Caco-2 (cell line): ENCODE measurements at regions not wholly inside any gene's neighbourhood (a gene's known extent, or its start where the extent isn't known, plus 50 kb on each side); places are given as distances from the start of the nearest gene placed in this dataset.

Source experiments
- BruUV-seq: library from RNA; stranded (reverse); fragments of 400-500 nt; replicated peaks from 2 replicates; lab custom pipeline; 2021; lab: Mats Ljungman, UMichigan
- CTCF ChIA-PET: fragments of 300-600 bp; sonication (Branson Sonifier 250); formaldehyde crosslinking; loops from one replicate; lab custom pipeline; 2022; ENCODE audit warnings: antibody characterized with exemption; lab: Charles Lee
- POLR2A ChIA-PET: fragments of 300-600 bp; sonication (Branson Sonifier 250); formaldehyde crosslinking; loops from one replicate; lab custom pipeline; 2022; ENCODE audit warnings: antibody characterized with exemption; lab: Charles Lee
- DNase-seq, 2 experiments: peaks; one replicate each; pipeline versions ENCODE4 v3.0.0 to v3.0.0-alpha.2; 2020 to 2022
- H3K27me3 ChIP-seq: replicated peaks from 2 replicates; pipeline ENCODE4 v1.6.0; 2011; ENCODE audit warnings: low read length; ENCODE audit not compliant: control insufficient read depth, insufficient read depth
- H3K36me3 ChIP-seq: 2 replicates; pipeline ENCODE4 v1.5.1; 2011; ENCODE audit warnings: low read length; ENCODE audit not compliant: control insufficient read depth, insufficient read depth
- H3K4me1 ChIP-seq: fragments of 250-450 bp; sonication (Bioruptor Pico); 2 replicates; pipeline ENCODE4 v1.5.1; 2020; ENCODE audit warnings: mild to moderate bottlenecking
- H3K4me3 ChIP-seq: 2 replicates; pipeline ENCODE4 v1.5.1; 2011; ENCODE audit warnings: low read depth, mild to moderate bottlenecking, control low read depth, low read length
- H3K9me3 ChIP-seq: fragments of 250-450 bp; sonication (Bioruptor Pico); 2 replicates; pipeline ENCODE4 v1.5.1; 2020; ENCODE audit warnings: mild to moderate bottlenecking, moderate library complexity
- H3K27ac Mint-ChIP-seq: one replicate; pipeline ENCODE4 v1.8.0; 2022; ENCODE audit warnings: mixed read lengths; ENCODE audit not compliant: unreplicated experiment
- H3K27me3 Mint-ChIP-seq: one replicate; pipeline ENCODE4 v1.8.0; 2022; ENCODE audit warnings: mixed read lengths; ENCODE audit not compliant: insufficient read depth, unreplicated experiment
- H3K36me3 Mint-ChIP-seq: one replicate; pipeline ENCODE4 v1.8.0; 2022; ENCODE audit warnings: mild to moderate bottlenecking, mixed read lengths; ENCODE audit not compliant: insufficient read depth, unreplicated experiment
- H3K4me1 Mint-ChIP-seq: one replicate; pipeline ENCODE4 v1.8.0; 2022; ENCODE audit warnings: low read depth, mixed read lengths; ENCODE audit not compliant: unreplicated experiment
- H3K4me3 Mint-ChIP-seq: one replicate; pipeline ENCODE4 v1.8.0; 2022; ENCODE audit warnings: mild to moderate bottlenecking, moderate library complexity, mixed read lengths; ENCODE audit not compliant: unreplicated experiment
- H3K9me3 Mint-ChIP-seq: one replicate; pipeline ENCODE4 v1.8.0; 2022; ENCODE audit warnings: mixed read lengths; ENCODE audit not compliant: unreplicated experiment
- intact Hi-C: fragments of 100-400 bp; cut with micrococcal nuclease; formaldehyde crosslinking; loops from one replicate; pipeline ENCODE4 v1.10.0; 2022; ENCODE audit not compliant: unreplicated experiment
- TF ChIP-seq, protein P1 (sequence below), 2 experiments: fragments of 200-600 bp in 1 of 2; IDR thresholded peaks; 1 replicate in 1 of 2; 2 replicates in 1 of 2; pipeline versions ENCODE4 v1.5.1 to v1.8.0; 2011 to 2022; ENCODE audit warnings: antibody characterized with exemption in 1 of 2, control low read depth in 1 of 2, inconsistent platforms in 1 of 2, low read depth in 1 of 2, low read length in 1 of 2, mild to moderate bottlenecking in 1 of 2, moderate library complexity in 1 of 2; ENCODE audit not compliant: insufficient read depth in 1 of 2, severe bottlenecking in 1 of 2, unreplicated experiment in 1 of 2

DNA sequence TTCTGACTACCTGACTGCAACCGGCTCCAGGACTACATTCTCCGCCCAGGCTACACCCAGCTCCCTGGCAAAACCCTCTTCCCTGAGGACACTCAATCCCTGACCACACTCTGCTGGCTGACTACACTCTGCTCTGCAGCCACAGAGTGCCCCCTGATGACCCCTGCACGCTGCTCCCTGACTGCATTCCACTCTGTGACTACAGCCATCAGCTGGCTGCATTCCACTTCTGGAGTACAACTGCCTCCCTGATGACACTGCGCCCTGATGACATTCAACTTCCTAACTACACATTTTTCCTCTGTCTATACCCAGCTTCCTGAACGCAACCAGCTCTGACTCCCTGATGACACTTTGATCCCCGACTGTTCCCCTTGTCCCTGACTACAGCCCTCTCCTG, 71.3 kb upstream of the NRXN1 start:
- POLR2A ChIA-PET = no interaction called here
- H3K36me3 Mint-ChIP-seq = no peaks in the 10 kb centered on the region
- TF ChIP-seq, protein P1, sequence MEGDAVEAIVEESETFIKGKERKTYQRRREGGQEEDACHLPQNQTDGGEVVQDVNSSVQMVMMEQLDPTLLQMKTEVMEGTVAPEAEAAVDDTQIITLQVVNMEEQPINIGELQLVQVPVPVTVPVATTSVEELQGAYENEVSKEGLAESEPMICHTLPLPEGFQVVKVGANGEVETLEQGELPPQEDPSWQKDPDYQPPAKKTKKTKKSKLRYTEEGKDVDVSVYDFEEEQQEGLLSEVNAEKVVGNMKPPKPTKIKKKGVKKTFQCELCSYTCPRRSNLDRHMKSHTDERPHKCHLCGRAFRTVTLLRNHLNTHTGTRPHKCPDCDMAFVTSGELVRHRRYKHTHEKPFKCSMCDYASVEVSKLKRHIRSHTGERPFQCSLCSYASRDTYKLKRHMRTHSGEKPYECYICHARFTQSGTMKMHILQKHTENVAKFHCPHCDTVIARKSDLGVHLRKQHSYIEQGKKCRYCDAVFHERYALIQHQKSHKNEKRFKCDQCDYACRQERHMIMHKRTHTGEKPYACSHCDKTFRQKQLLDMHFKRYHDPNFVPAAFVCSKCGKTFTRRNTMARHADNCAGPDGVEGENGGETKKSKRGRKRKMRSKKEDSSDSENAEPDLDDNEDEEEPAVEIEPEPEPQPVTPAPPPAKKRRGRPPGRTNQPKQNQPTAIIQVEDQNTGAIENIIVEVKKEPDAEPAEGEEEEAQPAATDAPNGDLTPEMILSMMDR (IDR thresholded peaks at IDR 0.05; ENCODE audit: insufficient read depth in 1 of 2, low read depth in 1 of 2, low read length in 1 of 2, severe bottlenecking in 1 of 2, unreplicated experiment in 1 of 2) = no peak
- Histone ChIP-seq H3K9me3 (no peaks in the 10 kb centered on the region), H3K4me3 (no peak overlapping the region), H3K27me3 (no peaks in the 10 kb centered on the region), H3K36me3 (no peaks in the 10 kb centered on the region), H3K4me1 (no peaks in the 10 kb centered on the region)
- H3K27me3 Mint-ChIP-seq = peaks cover 7% of the 10 kb centered on the region
- CTCF ChIA-PET = interaction anchor here (0.5 kb wide), 1 partner anchor 580 kb away, joined by 3 read pairs; no protein-coding TSS in a partner anchor
- H3K4me1 Mint-ChIP-seq = peaks cover 9% of the 10 kb centered on the region
- intact Hi-C loops = no loop called here
- peak overlapping the region; percentile 58 for H3K27ac Mint-ChIP-seq
- peak; percentile 32 to 65 for DNase-seq
- peak overlapping the region; percentile 36 for H3K4me3 Mint-ChIP-seq
- H3K9me3 Mint-ChIP-seq = no peaks in the 10 kb centered on the region
- BruUV-seq = no TSS peak

DNA sequence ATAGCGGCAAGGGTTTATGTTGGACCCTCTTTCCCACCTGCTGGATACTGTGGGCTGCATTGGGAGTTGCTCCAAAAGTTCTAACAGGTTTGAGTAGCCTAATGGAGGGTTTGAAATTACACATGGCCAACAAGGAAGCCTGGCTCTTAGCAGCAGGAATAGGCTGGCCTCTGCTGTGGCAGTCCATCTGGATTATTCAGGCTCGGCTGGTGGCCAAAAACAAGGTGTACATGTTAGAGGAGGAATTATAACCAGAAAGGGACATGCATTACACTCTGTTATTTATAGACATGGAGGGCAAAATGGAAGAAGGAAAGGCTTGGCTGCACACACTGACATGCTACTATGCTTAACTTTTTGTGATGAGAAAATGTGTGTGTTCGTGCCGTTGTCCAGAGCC, 61.1 kb upstream of the NRXN1 start:
- no TSS peak for BruUV-seq
- TF ChIP-seq, protein P1 (IDR thresholded peaks at IDR 0.05; ENCODE audit: insufficient read depth in 1 of 2, low read depth in 1 of 2, low read length in 1 of 2, severe bottlenecking in 1 of 2, unreplicated experiment in 1 of 2) = no peak

DNA sequence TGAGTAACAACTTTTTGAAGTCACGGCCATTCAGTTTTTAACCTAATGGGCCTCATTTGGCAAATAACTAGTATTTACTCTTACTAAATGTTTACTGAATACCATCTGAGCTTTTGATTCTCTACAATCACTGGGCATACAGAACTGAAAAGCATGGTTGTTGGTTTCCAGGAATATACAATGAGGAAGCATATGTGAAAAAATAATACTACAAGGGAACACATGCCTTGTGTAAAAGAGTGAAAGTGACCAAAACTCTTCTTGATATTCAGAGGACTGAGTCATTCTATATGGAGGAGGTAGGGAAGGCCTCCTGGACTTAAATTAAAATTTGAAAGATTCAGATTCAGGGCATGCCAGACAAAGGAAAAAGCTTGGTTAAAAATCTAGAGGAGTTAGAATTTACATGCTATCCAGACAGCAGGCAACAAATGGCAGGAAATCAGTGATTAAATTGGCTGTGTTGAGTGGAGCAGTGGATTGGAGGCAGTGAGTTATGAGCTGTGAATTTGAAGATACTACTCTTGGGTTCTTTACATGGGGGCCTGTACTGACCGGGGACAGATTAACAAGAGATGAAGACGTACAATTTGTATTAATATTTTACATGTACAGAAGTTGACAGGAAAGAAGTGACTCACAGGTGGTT, 53.6 kb upstream of the NRXN1 start:
- no peaks in the 10 kb centered on the region for H3K27me3 Mint-ChIP-seq
- intact Hi-C loops = no loop called here
- Histone ChIP-seq H3K4me3 (no peak overlapping the region), H3K36me3 (no peaks in the 10 kb centered on the region), H3K4me1 (no peaks in the 10 kb centered on the region; the same call in 1 of the 2 replicates), H3K27me3 (no peaks in the 10 kb centered on the region), H3K9me3 (no peaks in the 10 kb centered on the region)
- H3K27ac Mint-ChIP-seq = no peak overlapping the region
- no peaks in the 10 kb centered on the region for H3K9me3 Mint-ChIP-seq
- H3K4me1 Mint-ChIP-seq = no peaks in the 10 kb centered on the region
- H3K36me3 Mint-ChIP-seq = no peaks in the 10 kb centered on the region
- ChIA-PET POLR2A (no interaction called here), CTCF (no interaction called here)
- H3K4me3 Mint-ChIP-seq = no peak overlapping the region
- no TSS peak for BruUV-seq
- DNase-seq = no peak
- TF ChIP-seq, protein P1 (IDR thresholded peaks at IDR 0.05; ENCODE audit: insufficient read depth in 1 of 2, low read depth in 1 of 2, low read length in 1 of 2, severe bottlenecking in 1 of 2, unreplicated experiment in 1 of 2) = no peak

More for the DNA sequence above, 61.1 kb upstream of the NRXN1 start:
- no peaks in the 10 kb centered on the region for H3K9me3 ChIP-seq
- DNase-seq = no peak
- H3K36me3 ChIP-seq = no peaks in the 10 kb centered on the region
- Mint-ChIP-seq H3K27ac (no peak overlapping the region), H3K36me3 (no peaks in the 10 kb centered on the region), H3K4me1 (no peaks in the 10 kb centered on the region), H3K4me3 (no peak overlapping the region), H3K27me3 (no peaks in the 10 kb centered on the region), H3K9me3 (no peaks in the 10 kb centered on the region)
- H3K4me1 ChIP-seq = no peaks in the 10 kb centered on the region
- ChIA-PET POLR2A (no interaction called here), CTCF (no interaction called here)
- no peak overlapping the region for H3K4me3 ChIP-seq
- no peaks in the 10 kb centered on the region for H3K27me3 ChIP-seq
- intact Hi-C loops = no loop called here
